OCI-LY7 (cell line): ENCODE measurements at regions not wholly inside any gene's neighbourhood (a gene's known extent, or its start where the extent isn't known, plus 50 kb on each side); places are given as distances from the start of the nearest gene placed in this dataset.

Source experiments
- BruUV-seq: library from RNA; stranded (reverse); fragments of 400-500 nt; replicated peaks from 2 replicates; lab custom pipeline; 2021; lab: Mats Ljungman, UMichigan
- CTCF ChIA-PET: fragments of 300-600 bp; sonication (Branson Sonifier 250); formaldehyde crosslinking; loops from one replicate; lab custom pipeline; 2022; ENCODE audit warnings: antibody characterized with exemption; ENCODE audit not compliant: unreplicated experiment; lab: Charles Lee
- POLR2A ChIA-PET: fragments of 300-600 bp; sonication (Branson Sonifier 250); formaldehyde crosslinking; loops from one replicate; lab custom pipeline; 2022; ENCODE audit warnings: antibody characterized with exemption; lab: Charles Lee
- DNase-seq: peaks from one replicate; pipeline ENCODE4 v3.0.0-alpha.2; 2015; ENCODE audit warnings: low spot score
- H2AFZ ChIP-seq: fragments of 200-600 bp; sonication (generic), shearing (Covaris generic); 2 replicates; pipeline ENCODE4 v1.6.1; 2014; ENCODE audit warnings: mild to moderate bottlenecking, antibody characterized with exemption, low read length, moderate library complexity
- H3K27ac ChIP-seq: fragments of 200-600 bp; sonication (generic); 2 replicates; pipeline ENCODE4 v1.5.1; 2014; ENCODE audit warnings: mixed run types, low read depth, mild to moderate bottlenecking, moderate library complexity, low read length, inconsistent platforms; ENCODE audit not compliant: poor library complexity, severe bottlenecking
- H3K36me3 ChIP-seq: fragments of 200-600 bp; sonication (generic); 2 replicates; pipeline ENCODE4 v1.6.1; 2014; ENCODE audit warnings: mild to moderate bottlenecking, antibody characterized with exemption, low read length, moderate library complexity, mixed read lengths; ENCODE audit not compliant: insufficient read depth
- H3K4me1 ChIP-seq: fragments of 200-600 bp; sonication (generic); 2 replicates; pipeline ENCODE4 v1.5.1; 2014; ENCODE audit warnings: mild to moderate bottlenecking, low read length; ENCODE audit not compliant: insufficient read depth, poor library complexity, severe bottlenecking
- H3K4me2 ChIP-seq: fragments of 200-600 bp; sonication (generic); 2 replicates; pipeline ENCODE4 v1.6.1; 2014; ENCODE audit warnings: mild to moderate bottlenecking, low read length
- H3K4me3 ChIP-seq: fragments of 200-600 bp; sonication (generic); 2 replicates; pipeline ENCODE4 v1.5.1; 2014; ENCODE audit warnings: mild to moderate bottlenecking, low read depth, low read length; ENCODE audit not compliant: poor library complexity, severe bottlenecking
- H3K79me2 ChIP-seq: fragments of 200-600 bp; sonication (generic); 2 replicates; pipeline ENCODE4 v1.6.1; 2016; ENCODE audit warnings: low read depth, mild to moderate bottlenecking, low read length, moderate library complexity, mixed read lengths; ENCODE audit not compliant: insufficient read depth
- H3K9me2 ChIP-seq: fragments of 200-600 bp; sonication (generic); 2 replicates; pipeline ENCODE4 v1.6.1; 2016; ENCODE audit warnings: mild to moderate bottlenecking, low read length, mixed read lengths; ENCODE audit not compliant: insufficient read depth
- H3K9me3 ChIP-seq: fragments of 200-600 bp; sonication (generic); 2 replicates; pipeline ENCODE4 v1.6.1; 2014; ENCODE audit warnings: mild to moderate bottlenecking, mixed run types, low read length, mixed read lengths
- H4K20me1 ChIP-seq: fragments of 200-600 bp; sonication (generic); 2 replicates; pipeline ENCODE4 v1.6.1; 2014; ENCODE audit warnings: mild to moderate bottlenecking, antibody characterized with exemption, low read length, moderate library complexity, mixed read lengths; ENCODE audit not compliant: insufficient read depth
- CTCF ChIP-seq: fragments of 200-600 bp; sonication (generic); conservative IDR thresholded peaks from 2 replicates; pipeline ENCODE4 v1.5.1; 2014; ENCODE audit warnings: mild to moderate bottlenecking, antibody characterized with exemption, low read length, moderate library complexity, mixed read lengths
- EZH2phosphoT487 ChIP-seq: fragments of 200-600 bp; sonication (generic); IDR thresholded peaks from 2 replicates; pipeline ENCODE4 v1.6.1; 2018; ENCODE audit warnings: low read depth, borderline replicate concordance, mild to moderate bottlenecking, mixed run types, antibody characterized with exemption, low read length, moderate library complexity, mixed read lengths
- intact Hi-C: fragments of 100-400 bp; cut with micrococcal nuclease; formaldehyde crosslinking; loops from one replicate; pipeline ENCODE4 v1.10.0; 2022; ENCODE audit not compliant: unreplicated experiment

GRCh38 chr2:121905201-121905600, 149.8 kb downstream of the TSN start:
- no peak overlapping the region for H3K27ac ChIP-seq
- no peak for DNase-seq
- no peaks in the 10 kb centered on the region for H3K9me2 ChIP-seq
- TF ChIP-seq CTCF, result no peak
- no peak for TF ChIP-seq EZH2phosphoT487
- intact Hi-C loops, result no loop called here
- no peaks in the 10 kb centered on the region for H3K79me2 ChIP-seq
- H2AFZ ChIP-seq, result no peak overlapping the region
- ChIA-PET POLR2A (no interaction called here), CTCF (no interaction called here)
- no peak overlapping the region for H3K4me3 ChIP-seq
- H4K20me1 ChIP-seq, result no peaks in the 10 kb centered on the region
- no peaks in the 10 kb centered on the region for H3K9me3 ChIP-seq
- no peaks in the 10 kb centered on the region for H3K4me1 ChIP-seq
- no peak overlapping the region for H3K4me2 ChIP-seq
- no peaks in the 10 kb centered on the region for H3K36me3 ChIP-seq
- BruUV-seq, result no TSS peak

GRCh38 chr2:121906170-121906569, 150.7 kb downstream of the TSN start:
- no peaks in the 10 kb centered on the region for H3K9me3 ChIP-seq
- POLR2A ChIA-PET, result interaction anchor here (1.2 kb wide), 1 partner anchor 12 kb away, joined by 3 read pairs; no protein-coding TSS in a partner anchor
- TF ChIP-seq CTCF (no peak), EZH2phosphoT487 (no peak)
- no peaks in the 10 kb centered on the region for H3K4me1 ChIP-seq
- no peak for DNase-seq
- intact Hi-C loops, result no loop called here
- no peak overlapping the region for H3K27ac ChIP-seq
- no peak overlapping the region for H2AFZ ChIP-seq
- no peak overlapping the region for H3K4me3 ChIP-seq
- no peaks in the 10 kb centered on the region for H3K79me2 ChIP-seq
- CTCF ChIA-PET, result no interaction called here
- BruUV-seq, result no TSS peak
- no peaks in the 10 kb centered on the region for H3K36me3 ChIP-seq
- no peaks in the 10 kb centered on the region for H4K20me1 ChIP-seq
- H3K9me2 ChIP-seq, result no peaks in the 10 kb centered on the region
- H3K4me2 ChIP-seq, result no peak overlapping the region

DNA sequence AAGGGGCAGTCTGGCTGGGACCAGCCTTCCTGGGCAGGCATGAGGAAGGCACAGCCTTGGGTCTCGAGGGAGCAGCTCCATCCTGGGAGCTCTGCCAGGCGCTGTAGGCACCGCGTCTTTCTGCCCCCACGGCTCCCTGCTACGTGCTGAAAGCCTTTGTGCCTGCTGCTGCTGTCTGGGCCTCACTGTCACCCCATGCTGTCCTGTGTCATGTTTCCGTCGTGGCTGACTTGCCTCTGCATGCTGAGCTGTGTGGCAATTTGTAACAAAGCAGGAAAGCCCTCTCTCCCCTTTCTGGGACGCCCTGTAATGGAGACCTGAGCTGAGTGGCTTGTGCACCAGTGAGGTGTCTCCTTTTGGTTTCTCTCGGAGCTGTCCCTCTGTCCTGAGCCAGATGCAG, 152.5 kb downstream of the TSN start:
- Histone ChIP-seq H2AFZ (no peak overlapping the region), H3K27ac (no peak overlapping the region), H4K20me1 (no peaks in the 10 kb centered on the region), H3K4me1 (no peaks in the 10 kb centered on the region), H3K9me3 (no peaks in the 10 kb centered on the region), H3K9me2 (no peaks in the 10 kb centered on the region), H3K4me3 (no peak overlapping the region), H3K79me2 (no peaks in the 10 kb centered on the region), H3K4me2 (no peak overlapping the region), H3K36me3 (no peaks in the 10 kb centered on the region)
- intact Hi-C loops, result no loop called here
- DNase-seq, result no peak
- POLR2A ChIA-PET, result no interaction called here
- TF ChIP-seq EZH2phosphoT487 (no peak), CTCF (no peak)
- CTCF ChIA-PET, result no interaction called here
- BruUV-seq, result no TSS peak
